WTC11 (cell line): ENCODE measurements at regions not wholly inside any gene's neighbourhood (a gene's known extent, or its start where the extent isn't known, plus 50 kb on each side); places are given as distances from the start of the nearest gene placed in this dataset.

Experiments used
- SP1 ChIP-seq: sonication (generic); formaldehyde crosslinking; conservative IDR thresholded peaks from 2 replicates; pipeline ENCODE4 v1.8.1; 2022; ENCODE audit warnings: missing genetic modification reagents
- TF ChIP-seq, protein P1 (sequence below): fragments of 200-600 bp; IDR thresholded peaks from 2 replicates; pipeline ENCODE4 v1.8.0; 2022; ENCODE audit warnings: antibody characterized with exemption
- TF ChIP-seq, protein P2 (sequence below): sonication (generic); formaldehyde crosslinking; conservative IDR thresholded peaks from 2 replicates; pipeline ENCODE4 v1.8.1; 2022; ENCODE audit warnings: mild to moderate bottlenecking, missing genetic modification reagents
- TF ChIP-seq, protein P3 (sequence below): sonication (generic); formaldehyde crosslinking; IDR thresholded peaks from 2 replicates; pipeline ENCODE4 v1.8.1; 2022; ENCODE audit warnings: missing genetic modification reagents, borderline replicate concordance
- TF ChIP-seq, protein P4 (sequence below): fragments of 250-450 bp; sonication (Bioruptor Pico); IDR thresholded peaks from 2 replicates; pipeline ENCODE4 v2.1.2; 2022; ENCODE audit warnings: mild to moderate bottlenecking, moderate library complexity
- TF ChIP-seq, protein P5 (sequence below): sonication (generic); formaldehyde crosslinking; IDR thresholded peaks from 2 replicates; pipeline ENCODE4 v1.8.1; 2023; ENCODE audit warnings: mild to moderate bottlenecking, missing genetic modification reagents, moderate library complexity

DNA sequence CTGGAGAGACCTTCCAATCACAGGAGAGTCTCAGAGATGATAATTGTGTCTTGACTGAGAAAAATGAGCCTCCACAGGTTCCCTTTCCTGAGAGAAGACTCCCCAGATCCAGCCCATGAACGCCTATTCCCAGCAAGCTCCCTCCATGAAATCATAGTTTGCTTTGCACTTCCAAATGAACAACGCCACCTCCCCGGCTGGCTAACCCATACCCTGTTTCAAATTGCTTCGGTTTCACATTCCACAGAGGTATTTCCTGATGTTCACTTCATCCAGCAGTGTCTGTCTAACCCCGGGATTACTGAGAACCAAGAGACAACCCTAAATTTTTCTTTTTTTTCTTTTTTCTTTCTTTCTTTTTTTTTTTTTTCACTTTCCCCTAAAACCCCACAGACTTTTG lies 124.1 kb upstream of the RFLNA start:
- TF ChIP-seq, protein P1, sequence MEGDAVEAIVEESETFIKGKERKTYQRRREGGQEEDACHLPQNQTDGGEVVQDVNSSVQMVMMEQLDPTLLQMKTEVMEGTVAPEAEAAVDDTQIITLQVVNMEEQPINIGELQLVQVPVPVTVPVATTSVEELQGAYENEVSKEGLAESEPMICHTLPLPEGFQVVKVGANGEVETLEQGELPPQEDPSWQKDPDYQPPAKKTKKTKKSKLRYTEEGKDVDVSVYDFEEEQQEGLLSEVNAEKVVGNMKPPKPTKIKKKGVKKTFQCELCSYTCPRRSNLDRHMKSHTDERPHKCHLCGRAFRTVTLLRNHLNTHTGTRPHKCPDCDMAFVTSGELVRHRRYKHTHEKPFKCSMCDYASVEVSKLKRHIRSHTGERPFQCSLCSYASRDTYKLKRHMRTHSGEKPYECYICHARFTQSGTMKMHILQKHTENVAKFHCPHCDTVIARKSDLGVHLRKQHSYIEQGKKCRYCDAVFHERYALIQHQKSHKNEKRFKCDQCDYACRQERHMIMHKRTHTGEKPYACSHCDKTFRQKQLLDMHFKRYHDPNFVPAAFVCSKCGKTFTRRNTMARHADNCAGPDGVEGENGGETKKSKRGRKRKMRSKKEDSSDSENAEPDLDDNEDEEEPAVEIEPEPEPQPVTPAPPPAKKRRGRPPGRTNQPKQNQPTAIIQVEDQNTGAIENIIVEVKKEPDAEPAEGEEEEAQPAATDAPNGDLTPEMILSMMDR = no peak
- TF ChIP-seq, protein P2, sequence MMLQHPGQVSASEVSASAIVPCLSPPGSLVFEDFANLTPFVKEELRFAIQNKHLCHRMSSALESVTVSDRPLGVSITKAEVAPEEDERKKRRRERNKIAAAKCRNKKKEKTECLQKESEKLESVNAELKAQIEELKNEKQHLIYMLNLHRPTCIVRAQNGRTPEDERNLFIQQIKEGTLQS (CRISPR knock-in tag) = no peak
- TF ChIP-seq, protein P3, sequence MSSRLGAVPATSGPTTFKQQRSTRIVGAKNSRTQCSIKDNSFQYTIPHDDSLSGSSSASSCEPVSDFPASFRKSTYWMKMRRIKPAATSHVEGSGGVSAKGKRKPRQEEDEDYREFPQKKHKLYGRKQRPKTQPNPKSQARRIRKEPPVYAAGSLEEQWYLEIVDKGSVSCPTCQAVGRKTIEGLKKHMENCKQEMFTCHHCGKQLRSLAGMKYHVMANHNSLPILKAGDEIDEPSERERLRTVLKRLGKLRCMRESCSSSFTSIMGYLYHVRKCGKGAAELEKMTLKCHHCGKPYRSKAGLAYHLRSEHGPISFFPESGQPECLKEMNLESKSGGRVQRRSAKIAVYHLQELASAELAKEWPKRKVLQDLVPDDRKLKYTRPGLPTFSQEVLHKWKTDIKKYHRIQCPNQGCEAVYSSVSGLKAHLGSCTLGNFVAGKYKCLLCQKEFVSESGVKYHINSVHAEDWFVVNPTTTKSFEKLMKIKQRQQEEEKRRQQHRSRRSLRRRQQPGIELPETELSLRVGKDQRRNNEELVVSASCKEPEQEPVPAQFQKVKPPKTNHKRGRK = no peak
- TF ChIP-seq SP1 (CRISPR knock-in tag) = no peak
- TF ChIP-seq, protein P4, sequence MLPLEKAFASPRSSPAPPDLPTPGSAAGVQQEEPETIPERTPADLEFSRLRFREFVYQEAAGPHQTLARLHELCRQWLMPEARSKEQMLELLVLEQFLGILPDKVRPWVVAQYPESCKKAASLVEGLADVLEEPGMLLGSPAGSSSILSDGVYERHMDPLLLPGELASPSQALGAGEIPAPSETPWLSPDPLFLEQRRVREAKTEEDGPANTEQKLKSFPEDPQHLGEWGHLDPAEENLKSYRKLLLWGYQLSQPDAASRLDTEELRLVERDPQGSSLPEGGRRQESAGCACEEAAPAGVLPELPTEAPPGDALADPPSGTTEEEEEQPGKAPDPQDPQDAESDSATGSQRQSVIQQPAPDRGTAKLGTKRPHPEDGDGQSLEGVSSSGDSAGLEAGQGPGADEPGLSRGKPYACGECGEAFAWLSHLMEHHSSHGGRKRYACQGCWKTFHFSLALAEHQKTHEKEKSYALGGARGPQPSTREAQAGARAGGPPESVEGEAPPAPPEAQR (CRISPR knock-in tag) = no peak
- TF ChIP-seq, protein P5, sequence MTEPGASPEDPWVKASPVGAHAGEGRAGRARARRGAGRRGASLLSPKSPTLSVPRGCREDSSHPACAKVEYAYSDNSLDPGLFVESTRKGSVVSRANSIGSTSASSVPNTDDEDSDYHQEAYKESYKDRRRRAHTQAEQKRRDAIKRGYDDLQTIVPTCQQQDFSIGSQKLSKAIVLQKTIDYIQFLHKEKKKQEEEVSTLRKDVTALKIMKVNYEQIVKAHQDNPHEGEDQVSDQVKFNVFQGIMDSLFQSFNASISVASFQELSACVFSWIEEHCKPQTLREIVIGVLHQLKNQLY (CRISPR knock-in tag) = no peak
